PC-9 (cell line): ENCODE measurements at regions not wholly inside any gene's neighbourhood (a gene's known extent, or its start where the extent isn't known, plus 50 kb on each side); places are given as distances from the start of the nearest gene placed in this dataset.

Experiments used
- BruUV-seq: library from RNA; stranded (reverse); fragments of 400-500 nt; replicated peaks from 2 replicates; lab custom pipeline; 2021; lab: Mats Ljungman, UMichigan
- CTCF ChIA-PET: fragments of 300-600 bp; sonication (Branson Sonifier 250); formaldehyde crosslinking; loops from one replicate; lab custom pipeline; 2022; ENCODE audit warnings: antibody characterized with exemption; lab: Charles Lee
- POLR2A ChIA-PET: fragments of 300-600 bp; sonication (Branson Sonifier 250); formaldehyde crosslinking; loops from one replicate; lab custom pipeline; 2022; ENCODE audit warnings: antibody characterized with exemption; ENCODE audit not compliant: unreplicated experiment; lab: Charles Lee
- DNase-seq, 2 experiments: peaks; one replicate each; pipeline versions ENCODE4 v3.0.0 to v3.0.0-alpha.2; 2015 to 2022; ENCODE audit warnings: mixed read lengths in 1 of 2
- H2AFZ ChIP-seq: fragments of 200-600 bp; sonication (generic); 2 replicates; pipeline ENCODE4 v1.8.1; 2017; ENCODE audit warnings: antibody characterized with exemption
- H3F3A ChIP-seq: fragments of 200-600 bp; sonication (generic); 2 replicates; pipeline ENCODE4 v1.8.1; 2017; ENCODE audit warnings: antibody characterized with exemption, mild to moderate bottlenecking, low read depth; ENCODE audit not compliant: insufficient read depth
- H3K27ac ChIP-seq: fragments of 200-600 bp; sonication (generic); 2 replicates; pipeline ENCODE4 v1.6.1; 2016; ENCODE audit warnings: mixed run types
- H3K27me3 ChIP-seq: fragments of 200-600 bp; sonication (generic); 2 replicates; pipeline ENCODE4 v1.6.1; 2016; ENCODE audit warnings: low read depth, mixed run types; ENCODE audit not compliant: insufficient read depth
- H3K36me3 ChIP-seq: fragments of 200-600 bp; sonication (generic); 2 replicates; pipeline ENCODE4 v1.6.1; 2016; ENCODE audit warnings: low read depth, mixed run types
- H3K4me1 ChIP-seq: fragments of 200-600 bp; sonication (generic); replicated peaks from 2 replicates; pipeline ENCODE4 v1.6.1; 2016; ENCODE audit warnings: mixed run types; ENCODE audit not compliant: insufficient read depth
- H3K4me2 ChIP-seq: fragments of 200-600 bp; sonication (generic); 2 replicates; pipeline ENCODE4 v1.6.1; 2017; ENCODE audit warnings: mixed run types
- H3K4me3 ChIP-seq: fragments of 200-600 bp; sonication (generic); 2 replicates; pipeline ENCODE4 v1.6.1; 2016; ENCODE audit warnings: mixed run types
- H3K79me2 ChIP-seq: fragments of 200-600 bp; sonication (generic); 2 replicates; pipeline ENCODE4 v1.6.1; 2017; ENCODE audit warnings: low read depth, mixed run types
- H3K9me2 ChIP-seq: fragments of 200-600 bp; sonication (generic); 2 replicates; pipeline ENCODE4 v1.8.1; 2017; ENCODE audit warnings: mild to moderate bottlenecking; ENCODE audit not compliant: insufficient read depth
- H3K9me3 ChIP-seq: fragments of 200-600 bp; sonication (generic); 2 replicates; pipeline ENCODE4 v1.8.1; 2016; ENCODE audit warnings: low read depth; ENCODE audit not compliant: insufficient read depth
- H4K20me1 ChIP-seq: fragments of 200-600 bp; sonication (generic); 2 replicates; pipeline ENCODE4 v1.8.1; 2017; ENCODE audit not compliant: insufficient read depth
- EZH2 ChIP-seq: fragments of 200-600 bp; sonication (generic); IDR thresholded peaks from 2 replicates; pipeline ENCODE4 v1.8.0; 2017; ENCODE audit warnings: antibody characterized with exemption, low read depth
- intact Hi-C: fragments of 100-400 bp; cut with micrococcal nuclease; formaldehyde crosslinking; loops from one replicate; pipeline ENCODE4 v1.10.0; 2022; ENCODE audit not compliant: unreplicated experiment
- TF ChIP-seq, protein P1 (sequence below): fragments of 200-600 bp; sonication (generic); conservative IDR thresholded peaks from 2 replicates; pipeline ENCODE4 v1.6.1; 2017; ENCODE audit warnings: mixed run types, antibody characterized with exemption, mild to moderate bottlenecking, moderate library complexity

GRCh38 chr10:62870866-62871265 is 54.7 kb upstream of the EGR2 start:
- intact Hi-C loops: no loop called here
- Histone ChIP-seq H3K27me3 (no peaks in the 10 kb centered on the region), H3F3A (no peaks in the 10 kb centered on the region), H4K20me1 (no peaks in the 10 kb centered on the region), H3K36me3 (no peaks in the 10 kb centered on the region), H3K79me2 (no peaks in the 10 kb centered on the region), H3K9me3 (no peaks in the 10 kb centered on the region), H3K4me2 (no peak overlapping the region), H3K9me2 (no peaks in the 10 kb centered on the region; the same call in none of the 2 replicates), H3K4me3 (no peak overlapping the region), H3K27ac (no peak overlapping the region), H3K4me1 (0 out of 2 replicates have a peak, but pooled peaks cover 7% of the 10 kb centered on the region), H2AFZ (no peak overlapping the region)
- no TSS peak for BruUV-seq
- TF ChIP-seq, protein P1, sequence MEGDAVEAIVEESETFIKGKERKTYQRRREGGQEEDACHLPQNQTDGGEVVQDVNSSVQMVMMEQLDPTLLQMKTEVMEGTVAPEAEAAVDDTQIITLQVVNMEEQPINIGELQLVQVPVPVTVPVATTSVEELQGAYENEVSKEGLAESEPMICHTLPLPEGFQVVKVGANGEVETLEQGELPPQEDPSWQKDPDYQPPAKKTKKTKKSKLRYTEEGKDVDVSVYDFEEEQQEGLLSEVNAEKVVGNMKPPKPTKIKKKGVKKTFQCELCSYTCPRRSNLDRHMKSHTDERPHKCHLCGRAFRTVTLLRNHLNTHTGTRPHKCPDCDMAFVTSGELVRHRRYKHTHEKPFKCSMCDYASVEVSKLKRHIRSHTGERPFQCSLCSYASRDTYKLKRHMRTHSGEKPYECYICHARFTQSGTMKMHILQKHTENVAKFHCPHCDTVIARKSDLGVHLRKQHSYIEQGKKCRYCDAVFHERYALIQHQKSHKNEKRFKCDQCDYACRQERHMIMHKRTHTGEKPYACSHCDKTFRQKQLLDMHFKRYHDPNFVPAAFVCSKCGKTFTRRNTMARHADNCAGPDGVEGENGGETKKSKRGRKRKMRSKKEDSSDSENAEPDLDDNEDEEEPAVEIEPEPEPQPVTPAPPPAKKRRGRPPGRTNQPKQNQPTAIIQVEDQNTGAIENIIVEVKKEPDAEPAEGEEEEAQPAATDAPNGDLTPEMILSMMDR: no peak
- no peak for TF ChIP-seq EZH2
- DNase-seq: no peak
- CTCF ChIA-PET: no interaction called here
- POLR2A ChIA-PET: no interaction called here

DNA sequence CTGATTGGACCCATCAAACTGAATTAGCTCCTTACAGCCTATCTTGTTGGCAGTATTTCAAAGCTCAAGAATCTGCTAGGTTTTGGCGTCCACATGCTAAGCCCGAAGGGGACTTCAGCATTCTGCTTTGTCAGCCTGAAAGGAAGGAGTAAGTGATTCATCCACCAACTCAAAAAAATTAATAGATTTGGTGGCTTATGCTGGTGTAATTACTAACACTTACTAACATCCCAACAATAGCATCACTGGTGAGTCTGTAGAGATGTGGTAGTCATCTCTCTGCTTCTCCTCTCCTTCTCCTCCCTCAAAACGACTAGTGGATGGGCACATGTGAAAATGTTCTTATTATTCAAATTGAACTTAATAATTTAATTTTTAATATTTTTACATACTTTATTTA is 53.8 kb upstream of the EGR2 start:
- intact Hi-C loops: no loop called here
- CTCF ChIA-PET: no interaction called here
- H3K36me3 ChIP-seq: no peaks in the 10 kb centered on the region

DNA sequence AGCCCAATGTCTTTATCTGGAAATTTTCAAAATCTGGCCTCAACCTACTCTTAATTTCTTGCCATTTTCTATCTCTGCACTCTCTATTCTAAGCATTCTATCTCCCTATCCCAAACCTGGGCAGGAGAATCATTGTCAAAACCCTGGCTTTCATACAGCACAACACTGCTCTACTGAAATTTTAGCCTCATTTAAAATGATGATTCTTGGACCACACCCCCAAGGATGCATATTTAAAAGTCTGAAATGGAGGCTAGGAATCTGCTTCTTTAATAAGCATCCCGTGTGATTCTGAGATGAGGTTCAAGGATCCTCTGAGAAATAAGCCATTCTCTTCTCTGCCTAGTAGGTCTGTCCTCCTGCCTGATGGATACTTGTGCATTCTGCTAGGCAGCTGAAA is 50.8 kb upstream of the EGR2 start:
- Histone ChIP-seq H3K79me2 (no peaks in the 10 kb centered on the region), H3K9me3 (no peaks in the 10 kb centered on the region), H3K4me3 (no peak overlapping the region), H4K20me1 (no peaks in the 10 kb centered on the region), H3K4me1 (0 out of 2 replicates have a peak, but pooled peaks cover 7% of the 10 kb centered on the region), H3K4me2 (no peak overlapping the region), H2AFZ (no peak overlapping the region), H3K27ac (no peak overlapping the region), H3K9me2 (no peaks in the 10 kb centered on the region), H3K27me3 (no peaks in the 10 kb centered on the region), H3F3A (no peaks in the 10 kb centered on the region), H3K36me3 (no peaks in the 10 kb centered on the region)
- intact Hi-C loops: no loop called here
- TF ChIP-seq EZH2: no peak
- TF ChIP-seq, protein P1: no peak
- POLR2A ChIA-PET: no interaction called here
- BruUV-seq: no TSS peak
- no peak for DNase-seq
- CTCF ChIA-PET: no interaction called here

More for the DNA sequence above, 53.8 kb upstream of the EGR2 start:
- Histone ChIP-seq H3K27ac (no peak overlapping the region), H2AFZ (no peak overlapping the region), H3K4me2 (no peak overlapping the region), H3F3A (no peaks in the 10 kb centered on the region), H3K27me3 (no peaks in the 10 kb centered on the region), H4K20me1 (no peaks in the 10 kb centered on the region), H3K9me2 (no peaks in the 10 kb centered on the region; the same call in 1 of the 2 replicates), H3K79me2 (no peaks in the 10 kb centered on the region), H3K4me1 (0 out of 2 replicates have a peak, but pooled peaks cover 7% of the 10 kb centered on the region), H3K4me3 (no peak overlapping the region), H3K9me3 (no peaks in the 10 kb centered on the region)
- POLR2A ChIA-PET: no interaction called here
- no TSS peak for BruUV-seq
- TF ChIP-seq, protein P1: no peak
- no peak for TF ChIP-seq EZH2
- no peak for DNase-seq
